IMR-90 (cell line): ENCODE measurements at regions not wholly inside any gene's neighbourhood (a gene's known extent, or its start where the extent isn't known, plus 50 kb on each side); places are given as distances from the start of the nearest gene placed in this dataset.
"Not testable (repeated sequence)": the region's sequence is repeated elsewhere in the genome, so short reads cannot be mapped to it uniquely, and the experiment has no call there.

ENCODE experiments used
- ATAC-seq: fragments of 200-7000 bp; cut with Tn5 transposase; 2 replicates; pipeline ENCODE4 v1.9.1; 2020; ENCODE audit warnings: low read depth, mild to moderate bottlenecking, moderate library complexity
- BruUV-seq: library from RNA; stranded (reverse); fragments of 400-500 nt; replicated peaks from 2 replicates; lab custom pipeline; 2021; lab: Mats Ljungman, UMichigan
- CTCF ChIA-PET: fragments of 300-600 bp; formaldehyde crosslinking; extraction: SDS; loops from one replicate; lab custom pipeline; 2021; ENCODE audit warnings: antibody characterized with exemption; lab: Yijun Ruan, JAX
- POLR2A ChIA-PET: fragments of 300-600 bp; sonication (Branson Sonifier 250); formaldehyde crosslinking; loops from one replicate; lab custom pipeline; 2022; ENCODE audit warnings: antibody characterized with exemption; ENCODE audit not compliant: unreplicated experiment; lab: Charles Lee
- DNase-seq: peaks from one replicate; pipeline ENCODE4 v3.0.0; 2013
- H2AFZ ChIP-seq: replicated peaks from 2 replicates; pipeline ENCODE3; 2013; ENCODE audit warnings: low read length, mild to moderate bottlenecking; ENCODE audit not compliant: poor library complexity
- H2AK5ac ChIP-seq: 2 replicates; pipeline ENCODE4 v1.6.1; 2013; ENCODE audit warnings: low read depth, low read length, inconsistent platforms
- H2AK9ac ChIP-seq: replicated peaks from 2 replicates; pipeline ENCODE3; 2013; ENCODE audit warnings: mild to moderate bottlenecking, low read depth, low read length, moderate library complexity; ENCODE audit not compliant: poor library complexity
- H2BK120ac ChIP-seq: 2 replicates; pipeline ENCODE4 v1.6.1; 2013; ENCODE audit warnings: low read depth, low read length, inconsistent platforms
- H2BK15ac ChIP-seq: 3 replicates; pipeline ENCODE4 v1.6.1; 2013; ENCODE audit warnings: low read depth, low read length, inconsistent platforms
- H2BK20ac ChIP-seq: 2 replicates; pipeline ENCODE4 v1.6.1; 2013; ENCODE audit warnings: low read depth, mild to moderate bottlenecking, inconsistent platforms, low read length, moderate library complexity
- H2BK5ac ChIP-seq: 2 replicates; pipeline ENCODE4 v1.6.1; 2013; ENCODE audit warnings: mild to moderate bottlenecking, low read depth, low read length, inconsistent platforms; ENCODE audit not compliant: poor library complexity, severe bottlenecking
- H3K14ac ChIP-seq: replicated peaks from 2 replicates; pipeline ENCODE4 v1.6.1; 2013; ENCODE audit warnings: low read depth, low read length, inconsistent platforms
- H3K18ac ChIP-seq: 2 replicates; pipeline ENCODE4 v1.6.1; 2013; ENCODE audit warnings: low read depth, low read length, control low read depth
- H3K23ac ChIP-seq: 2 replicates; pipeline ENCODE4 v1.6.1; 2013; ENCODE audit warnings: low read depth, low read length, inconsistent platforms
- H3K27ac ChIP-seq: 2 replicates; pipeline ENCODE4 v1.5.1; 2013; ENCODE audit warnings: mild to moderate bottlenecking, control low read depth, low read length; ENCODE audit not compliant: insufficient read depth
- H3K27me3 ChIP-seq: 2 replicates; pipeline ENCODE4 v1.6.1; 2013; ENCODE audit warnings: low read length; ENCODE audit not compliant: control insufficient read depth, insufficient read depth
- H3K36me3 ChIP-seq: 2 replicates; pipeline ENCODE4 v1.6.1; 2013; ENCODE audit warnings: low read length, mixed read lengths; ENCODE audit not compliant: control insufficient read depth, insufficient read depth
- H3K4ac ChIP-seq: 2 replicates; pipeline ENCODE4 v1.6.1; 2013; ENCODE audit warnings: low read depth, low read length, inconsistent platforms
- H3K4me1 ChIP-seq: 2 replicates; pipeline ENCODE4 v1.6.1; 2013; ENCODE audit warnings: low read length, mixed read lengths; ENCODE audit not compliant: control insufficient read depth, insufficient read depth
- H3K4me2 ChIP-seq: 2 replicates; pipeline ENCODE4 v1.6.1; 2013; ENCODE audit warnings: low read depth, mild to moderate bottlenecking, control low read depth, low read length, moderate library complexity
- H3K4me3 ChIP-seq: 2 replicates; pipeline ENCODE4 v1.5.1; 2013; ENCODE audit warnings: low read depth, mild to moderate bottlenecking, control low read depth, low read length, moderate library complexity; ENCODE audit not compliant: insufficient read depth
- H3K56ac ChIP-seq: 2 replicates; pipeline ENCODE4 v1.6.1; 2013; ENCODE audit warnings: low read length, inconsistent platforms; ENCODE audit not compliant: insufficient read depth; ENCODE audit errors: extremely low read depth
- H3K79me1 ChIP-seq, 2 experiments: 2 replicates each; pipeline ENCODE4 v1.6.1; 2013; ENCODE audit warnings: low read length in 2 of 2, inconsistent platforms in 1 of 2, low read depth in 1 of 2
- H3K9ac ChIP-seq: 2 replicates; pipeline ENCODE4 v1.6.1; 2013; ENCODE audit warnings: low read depth, low read length, control low read depth
- H3K9me1 ChIP-seq: 2 replicates; pipeline ENCODE4 v1.6.1; 2013; ENCODE audit warnings: low read length, inconsistent platforms; ENCODE audit not compliant: insufficient read depth
- H3K9me3 ChIP-seq: 2 replicates; pipeline ENCODE4 v1.6.1; 2013; ENCODE audit warnings: low read length; ENCODE audit not compliant: control insufficient read depth, insufficient read depth
- H4K20me1 ChIP-seq: 2 replicates; pipeline ENCODE4 v1.6.1; 2013; ENCODE audit warnings: low read length, inconsistent platforms; ENCODE audit not compliant: insufficient read depth
- H4K5ac ChIP-seq: 2 replicates; pipeline ENCODE4 v1.6.1; 2013; ENCODE audit warnings: mild to moderate bottlenecking, low read depth, low read length, control low read depth
- H4K8ac ChIP-seq, 2 experiments: 2 replicates each; pipeline ENCODE4 v1.6.1; 2013; ENCODE audit warnings: low read depth in 2 of 2, low read length in 2 of 2, control low read depth in 1 of 2, inconsistent platforms in 1 of 2
- H4K91ac ChIP-seq: 2 replicates; pipeline ENCODE4 v1.6.1; 2013; ENCODE audit warnings: low read depth, low read length, inconsistent platforms; ENCODE audit not compliant: insufficient read depth
- WGBS, 2 experiments: methylation state at CpG; one replicate each; pipeline versions ENCODE4 v1.1.5 to v1.1.7; 2013; ENCODE audit warnings: missing lambda C conversion rate in 2 of 2; ENCODE audit not compliant: insufficient read length in 1 of 2; ENCODE audit errors: extremely low coverage in 2 of 2; 5-methylcytosine and 5-hydroxymethylcytosine counted together
- dilution Hi-C: fragments of 300-500 bp; cut with HindIII; formaldehyde crosslinking; loops from one replicate; pipeline ENCODE4 v1.14.3; 2018; ENCODE audit warnings: low sequenced_read_pairs; ENCODE audit not compliant: unreplicated experiment
- in situ Hi-C: fragments of 300-500 bp; cut with MboI; formaldehyde crosslinking; loops from 3 replicates; pipeline ENCODE4 v1.14.3; 2019; ENCODE audit warnings: low sequenced_read_pairs, inconsistent platforms, mixed read lengths
- intact Hi-C: fragments of 100-400 bp; cut with micrococcal nuclease; formaldehyde crosslinking; loops from 2 replicates; pipeline ENCODE4 v1.10.0; 2022

GRCh38 chr6:76823578-76823977 lies 639.7 kb downstream of the HTR1B start:
- H4K20me1 ChIP-seq, H3K56ac ChIP-seq, H4K91ac ChIP-seq, H3K9me3 ChIP-seq, BruUV-seq, H2BK20ac ChIP-seq, H2BK15ac ChIP-seq, H3K36me3 ChIP-seq, intact Hi-C loops, H2AK5ac ChIP-seq, DNase-seq, H3K4me3 ChIP-seq, in situ Hi-C loops, H3K9me1 ChIP-seq, H4K8ac ChIP-seq, H3K4me2 ChIP-seq, H3K79me1 ChIP-seq, H3K4me1 ChIP-seq, H2BK5ac ChIP-seq, H4K5ac ChIP-seq, H3K27me3 ChIP-seq, ATAC-seq, H3K14ac ChIP-seq, H2AK9ac ChIP-seq, H3K9ac ChIP-seq, H3K27ac ChIP-seq, H2BK120ac ChIP-seq, H3K23ac ChIP-seq, H2AFZ ChIP-seq, dilution Hi-C loops, H3K18ac ChIP-seq, H3K4ac ChIP-seq: not testable (repeated sequence)
- ChIA-PET CTCF (interaction anchor here (1.0 kb wide), 1 partner anchor 8 kb away, joined by 3 read pairs; no protein-coding TSS in a partner anchor), POLR2A (interaction anchor here (0.6 kb wide), 1 partner anchor 52 kb away, joined by 8 read pairs; no protein-coding TSS in a partner anchor)
- no CpG with 5 or more reads among the region's 6 CpGs for WGBS, 2 experiments
